HEK293T (cell line): ENCODE measurements at regions not wholly inside any gene's neighbourhood (a gene's known extent, or its start where the extent isn't known, plus 50 kb on each side); places are given as distances from the start of the nearest gene placed in this dataset.

Experiments
- ARNT ChIP-seq: fragments of 450-650 bp; IDR thresholded peaks from 2 replicates; pipeline ENCODE4 v1.6.1; 2017; ENCODE audit warnings: mild to moderate bottlenecking
- L3MBTL2 ChIP-seq: fragments of 450-650 bp; conservative IDR thresholded peaks from 2 replicates; pipeline ENCODE4 v1.6.1; 2016; ENCODE audit warnings: mild to moderate bottlenecking
- SUZ12 ChIP-seq: fragments of 450-650 bp; IDR thresholded peaks from 2 replicates; pipeline ENCODE4 v1.6.1; 2016; ENCODE audit warnings: mild to moderate bottlenecking

DNA sequence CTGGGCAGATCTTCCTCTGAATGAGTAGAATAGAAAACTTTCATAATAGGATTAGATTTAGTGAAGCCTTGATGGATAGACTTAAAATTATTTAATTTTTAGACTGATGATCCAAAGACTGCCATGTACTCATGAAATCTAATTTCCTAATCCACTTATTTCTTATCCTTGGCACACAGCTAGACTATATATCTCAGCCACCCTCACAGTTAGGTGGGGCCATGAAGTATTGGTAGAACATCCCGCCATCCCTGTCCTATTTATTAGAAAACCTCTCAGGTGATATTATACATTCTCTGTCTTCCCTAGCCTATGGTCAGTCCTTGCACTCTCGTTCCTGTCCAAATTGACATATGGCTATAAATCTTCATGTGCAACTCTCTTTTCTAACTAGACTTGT, 110.9 kb downstream of the FAM170A start:
- no peak for TF ChIP-seq ARNT
- no peak for TF ChIP-seq L3MBTL2
- TF ChIP-seq SUZ12: no peak
